ENCODE measurements at regions not wholly inside any gene's neighbourhood (a gene's known extent, or its start where the extent isn't known, plus 50 kb on each side); places are given as distances from the start of the nearest gene placed in this dataset.

GRCh38 chr1:221444346-221444745, 297.5 kb downstream of the DUSP10 start:
- no peak for TF ChIP-seq CTCF (IDR thresholded peaks at IDR 0.05; ENCODE audit: insufficient read depth, low read depth, low read length)
- Histone ChIP-seq H3K27me3 (ENCODE audit: control insufficient read depth, insufficient read depth, low read length) (no peaks in the 10 kb centered on the region), H3K36me3 (ENCODE audit: control insufficient read depth, insufficient read depth, low read length) (no peaks in the 10 kb centered on the region), H3K4me3 (ENCODE audit: low read depth, low read length) (no peak overlapping the region)
- POLR2A ChIA-PET: no interaction called here
- CTCF ChIA-PET: interaction anchor here (1.4 to 1.5 kb wide), 3 partner anchors 9 to 34 kb away, joined by 3 to 4 read pairs (median 4); no protein-coding TSS in a partner anchor
- no peak for DNase-seq (ENCODE audit: low read depth)

GRCh38 chr1:221448585-221449175, 293.2 kb downstream of the DUSP10 start:
- no peak for TF ChIP-seq CTCF (IDR thresholded peaks at IDR 0.05; ENCODE audit: insufficient read depth, low read depth, low read length)
- CTCF ChIA-PET: interaction anchor here (0.6 kb wide), 1 partner anchor 646 kb away, joined by 3 read pairs; no protein-coding TSS in a partner anchor
- POLR2A ChIA-PET: no interaction called here
- Histone ChIP-seq H3K36me3 (ENCODE audit: control insufficient read depth, insufficient read depth, low read length) (no peaks in the 10 kb centered on the region), H3K27me3 (ENCODE audit: control insufficient read depth, insufficient read depth, low read length) (no peaks in the 10 kb centered on the region), H3K4me3 (ENCODE audit: low read depth, low read length) (no peak overlapping the region)
- DNase-seq (ENCODE audit: low read depth): no peak

- no peaks in the 10 kb centered on the region for H3K36me3 ChIP-seq (ENCODE audit: control insufficient read depth, insufficient read depth, low read length)
- ChIA-PET POLR2A (no interaction called here), CTCF (no interaction called here)
- no peaks in the 10 kb centered on the region for H3K27me3 ChIP-seq (ENCODE audit: control insufficient read depth, insufficient read depth, low read length)
- no peak for TF ChIP-seq CTCF (IDR thresholded peaks at IDR 0.05; ENCODE audit: insufficient read depth, low read depth, low read length)
- no peak for DNase-seq (ENCODE audit: low read depth)
- H3K4me3 ChIP-seq (ENCODE audit: low read depth, low read length): no peak overlapping the region
Observed at GRCh38 chr1:221449194-221449593, 292.7 kb downstream of the DUSP10 start.

- DNase-seq (ENCODE audit: low read depth): no peak
- no peaks in the 10 kb centered on the region for H3K27me3 ChIP-seq (ENCODE audit: control insufficient read depth, insufficient read depth, low read length)
- no peak for TF ChIP-seq CTCF (IDR thresholded peaks at IDR 0.05; ENCODE audit: insufficient read depth, low read depth, low read length)
- POLR2A ChIA-PET: no interaction called here
- no peak overlapping the region for H3K4me3 ChIP-seq (ENCODE audit: low read depth, low read length)
- H3K36me3 ChIP-seq (ENCODE audit: control insufficient read depth, insufficient read depth, low read length): no peaks in the 10 kb centered on the region
- CTCF ChIA-PET: interaction anchor here (1.0 kb wide), 1 partner anchor 186 kb away, joined by 5 read pairs; no protein-coding TSS in a partner anchor
Observed at GRCh38 chr1:221449801-221450470, 292.0 kb downstream of the DUSP10 start.

- no peak overlapping the region for H3K4me3 ChIP-seq (ENCODE audit: low read depth, low read length)
- CTCF ChIA-PET: no interaction called here
- POLR2A ChIA-PET: no interaction called here
- no peak for TF ChIP-seq CTCF (IDR thresholded peaks at IDR 0.05; ENCODE audit: insufficient read depth, low read depth, low read length)
- H3K36me3 ChIP-seq (ENCODE audit: control insufficient read depth, insufficient read depth, low read length): no peaks in the 10 kb centered on the region
- DNase-seq (ENCODE audit: low read depth): no peak
- H3K27me3 ChIP-seq (ENCODE audit: control insufficient read depth, insufficient read depth, low read length): no peaks in the 10 kb centered on the region
Observed at GRCh38 chr1:221451741-221452140, 290.1 kb downstream of the DUSP10 start.

Measured in BJ (cell line).